HG02981 (cell line): ENCODE measurements at regions not wholly inside any gene's neighbourhood (a gene's known extent, or its start where the extent isn't known, plus 50 kb on each side); places are given as distances from the start of the nearest gene placed in this dataset.

Source experiments
- ATAC-seq: cut with Tn5 transposase; IDR thresholded peaks from one replicate; pipeline ENCODE4 v1.9.1; 2021; ENCODE audit warnings: mild to moderate bottlenecking, moderate library complexity; ENCODE audit not compliant: unreplicated experiment

GRCh38 chrY:12981074-12981473 is 76.4 kb downstream of the DDX3Y start:
- no peak for ATAC-seq

- ATAC-seq = no peak
These were observed 77.7 kb downstream of the DDX3Y start for GRCh38 chrY:12982249-12982829.

- ATAC-seq = no peak
These were observed 80.1 kb downstream of the DDX3Y start for GRCh38 chrY:12984637-12985344.

GRCh38 chrY:13017493-13017892 is 112.8 kb downstream of the DDX3Y start:
- ATAC-seq = no peak

- no peak for ATAC-seq
These were observed 114.8 kb downstream of the DDX3Y start for GRCh38 chrY:13019486-13019885.

- ATAC-seq = no peak
These were observed 116.2 kb downstream of the DDX3Y start for GRCh38 chrY:13020839-13021238.

- no peak for ATAC-seq
These were observed 118.9 kb downstream of the DDX3Y start for GRCh38 chrY:13023607-13024006.

GRCh38 chrY:13024447-13024846 is 119.8 kb downstream of the DDX3Y start:
- no peak for ATAC-seq

- ATAC-seq = no peak
These were observed 122.2 kb downstream of the DDX3Y start for GRCh38 chrY:13026906-13027305.

- ATAC-seq = no peak
These were observed 135.6 kb downstream of the DDX3Y start for GRCh38 chrY:13040232-13040631.

GRCh38 chrY:13053501-13053900 is 148.8 kb downstream of the DDX3Y start:
- ATAC-seq = no peak

- ATAC-seq = no peak
These were observed 161.7 kb downstream of the DDX3Y start for GRCh38 chrY:13066372-13066771.

GRCh38 chrY:13068696-13069095 is 164.0 kb downstream of the DDX3Y start:
- no peak for ATAC-seq

GRCh38 chrY:13069111-13069510 is 164.4 kb downstream of the DDX3Y start:
- ATAC-seq = no peak

- no peak for ATAC-seq
These were observed 178.1 kb downstream of the DDX3Y start for GRCh38 chrY:13082748-13083147.

- no peak for ATAC-seq
These were observed 186.9 kb downstream of the DDX3Y start for GRCh38 chrY:13091575-13091974.

GRCh38 chrY:13092986-13093385 is 188.3 kb downstream of the DDX3Y start:
- no peak for ATAC-seq

GRCh38 chrY:13093461-13093860 is 188.8 kb downstream of the DDX3Y start:
- no peak for ATAC-seq

- ATAC-seq = no peak
These were observed 189.7 kb downstream of the DDX3Y start for GRCh38 chrY:13094411-13094810.

GRCh38 chrY:13094904-13095600 is 190.4 kb downstream of the DDX3Y start:
- ATAC-seq = no peak

- peak; percentile 80 for ATAC-seq
These were observed 222.3 kb downstream of the DDX3Y start for GRCh38 chrY:13126881-13127456.

GRCh38 chrY:13127476-13127875 is 222.8 kb downstream of the DDX3Y start:
- ATAC-seq = peak; percentile 68
